Duodenal mucosa (tissue), 2 donors: ENCODE measurements at regions not wholly inside any gene's neighbourhood (a gene's known extent, or its start where the extent isn't known, plus 50 kb on each side); places are given as distances from the start of the nearest gene placed in this dataset.
"Not testable (repeated sequence)": the region's sequence is repeated elsewhere in the genome, so short reads cannot be mapped to it uniquely, and the experiment has no call there.

ENCODE experiments used
- H3K27ac ChIP-seq: one replicate; pipeline ENCODE4 v1.7.0; 2013; ENCODE audit warnings: low read depth, low read length
- H3K27me3 ChIP-seq, 2 donors: one replicate each; pipeline ENCODE4 v1.7.0; 2013; ENCODE audit warnings: low read length in 2 of 2, control low read depth in 1 of 2; ENCODE audit not compliant: insufficient read depth in 2 of 2, control insufficient read depth in 1 of 2
- H3K36me3 ChIP-seq, 2 donors: one replicate each; pipeline ENCODE4 v1.7.0; 2013; ENCODE audit warnings: low read length in 2 of 2, control low read depth in 1 of 2; ENCODE audit not compliant: insufficient read depth in 2 of 2, control insufficient read depth in 1 of 2
- H3K4me1 ChIP-seq, 2 donors: one replicate each; pipeline ENCODE4 v1.7.0; 2013; ENCODE audit warnings: low read length in 2 of 2, control low read depth in 1 of 2; ENCODE audit not compliant: insufficient read depth in 2 of 2, control insufficient read depth in 1 of 2
- H3K4me3 ChIP-seq, 2 donors: one replicate each; pipeline ENCODE4 v1.7.0; 2013; ENCODE audit warnings: low read length in 2 of 2, low read depth in 1 of 2
- H3K9ac ChIP-seq, 2 donors: one replicate each; pipeline ENCODE4 v1.7.0; 2013; ENCODE audit warnings: low read length in 2 of 2, low read depth in 1 of 2
- H3K9me3 ChIP-seq, 2 donors: one replicate each; pipeline ENCODE4 v1.7.0; 2013; ENCODE audit warnings: low read length in 2 of 2, control low read depth in 1 of 2; ENCODE audit not compliant: control insufficient read depth in 1 of 2

DNA sequence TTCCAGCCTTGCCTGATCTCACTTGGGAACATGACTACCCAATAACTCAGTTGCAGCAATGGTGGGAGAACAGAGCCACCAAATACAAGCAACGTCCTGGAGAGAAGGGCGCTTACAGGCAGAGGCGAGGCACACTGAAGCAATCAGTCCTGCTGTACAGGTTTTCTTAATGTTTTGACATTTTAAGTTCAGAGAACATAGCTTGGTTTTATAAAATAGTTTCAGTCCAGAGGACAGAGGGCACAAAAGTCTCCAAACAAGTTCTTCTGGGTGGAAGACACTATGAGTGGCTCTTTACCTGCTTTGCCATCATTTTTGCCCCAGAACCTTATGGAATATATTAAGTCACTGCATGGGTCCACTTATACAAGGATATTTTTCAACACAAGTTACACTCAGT lies 103.4 kb upstream of the KCNG1 start:
- Histone ChIP-seq H3K9ac (no peak overlapping the region), H3K27ac (no peak overlapping the region), H3K36me3 (no peaks in the 10 kb centered on the region), H3K4me3 (no peak overlapping the region), H3K9me3 (no peaks in the 10 kb centered on the region), H3K27me3 (peaks cover 0 to 5% of the 10 kb centered on the region in 2 donors), H3K4me1 (peaks cover 9 to 13% of the 10 kb centered on the region in 2 donors)

- peaks cover 14% of the 10 kb centered on the region in 2 donors for H3K4me1 ChIP-seq
- H3K36me3 ChIP-seq = no peaks in the 10 kb centered on the region
- H3K4me3 ChIP-seq = no peak overlapping the region
- H3K9ac ChIP-seq = no peak overlapping the region
- H3K9me3 ChIP-seq = no peaks in the 10 kb centered on the region
- no peak overlapping the region for H3K27ac ChIP-seq
- no peaks in the 10 kb centered on the region for H3K27me3 ChIP-seq
These were observed 102.9 kb upstream of the KCNG1 start for GRCh38 chr20:51125780-51126179.

DNA sequence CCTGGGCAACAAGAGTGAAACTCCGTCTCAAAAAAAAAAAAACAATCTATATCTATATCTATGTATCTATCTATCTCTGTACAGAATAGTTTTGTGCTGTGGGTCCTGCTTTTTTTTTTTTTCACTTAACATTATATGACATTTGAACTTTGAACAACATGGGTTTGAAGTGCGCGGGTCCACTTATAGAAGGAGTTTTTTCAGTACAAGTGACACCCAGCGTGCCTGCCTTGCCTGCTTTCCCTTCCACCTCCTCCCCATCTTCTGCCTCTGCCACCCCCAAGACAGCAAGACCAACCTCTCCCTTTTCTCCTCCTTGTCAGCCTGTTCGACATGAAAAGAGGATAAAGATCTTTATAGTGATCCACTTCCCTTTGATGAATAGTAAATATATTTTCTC lies 102.2 kb upstream of the KCNG1 start:
- H3K9ac ChIP-seq = no peak overlapping the region
- no peak overlapping the region for H3K27ac ChIP-seq
- H3K27me3 ChIP-seq = no peaks in the 10 kb centered on the region
- peaks cover 18 to 21% of the 10 kb centered on the region in 2 donors for H3K4me1 ChIP-seq
- H3K4me3 ChIP-seq = no peak overlapping the region
- no peaks in the 10 kb centered on the region for H3K36me3 ChIP-seq
- H3K9me3 ChIP-seq = no peaks in the 10 kb centered on the region

- not testable (repeated sequence) for H3K9me3 ChIP-seq, H3K4me3 ChIP-seq, H3K27ac ChIP-seq, H3K36me3 ChIP-seq, H3K9ac ChIP-seq, H3K27me3 ChIP-seq
- H3K4me1 ChIP-seq = peaks cover 14 to 25% of the 10 kb centered on the region in 2 donors
These were observed 101.0 kb upstream of the KCNG1 start for GRCh38 chr20:51123887-51124286.

DNA sequence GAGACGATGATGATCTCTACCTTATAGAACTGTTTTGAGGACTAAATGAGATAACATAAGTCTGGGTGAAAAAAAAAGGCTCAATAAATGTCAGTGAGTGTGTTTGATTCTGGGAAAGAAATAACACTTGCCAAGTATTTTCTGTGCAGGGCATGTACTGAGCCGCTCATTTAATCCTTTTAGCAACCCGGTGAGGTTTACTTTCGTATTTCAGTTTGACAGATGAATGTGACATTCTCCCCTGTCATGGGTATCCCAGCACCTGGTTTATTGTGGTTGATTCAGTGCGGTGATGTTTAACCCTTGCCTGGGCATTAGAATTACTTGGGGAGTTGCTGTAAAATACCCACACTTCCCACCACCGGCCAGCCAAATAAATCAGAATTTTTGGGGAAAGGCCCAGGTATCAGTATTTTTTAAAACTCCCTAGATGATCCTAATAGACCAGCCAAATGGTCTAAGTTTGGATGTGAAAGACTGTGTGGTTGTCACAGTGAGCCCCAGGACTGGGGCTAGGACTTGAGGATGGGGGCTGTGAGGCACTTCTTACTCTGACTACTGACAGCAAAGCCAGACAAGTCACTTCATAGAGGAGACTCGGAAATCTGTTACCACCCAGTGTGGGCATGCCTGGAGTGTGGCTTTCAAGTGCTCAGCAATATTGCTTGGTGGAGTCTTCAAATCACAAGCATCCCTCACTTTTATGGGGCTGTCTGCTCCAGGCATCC lies 100.2 kb upstream of the KCNG1 start:
- Histone ChIP-seq H3K27ac (no peak overlapping the region), H3K9me3 (no peaks in the 10 kb centered on the region), H3K4me1 (peaks cover 11 to 21% of the 10 kb centered on the region in 2 donors), H3K4me3 (no peak overlapping the region), H3K36me3 (no peaks in the 10 kb centered on the region), H3K9ac (no peak overlapping the region), H3K27me3 (no peaks in the 10 kb centered on the region)

- no peaks in the 10 kb centered on the region for H3K36me3 ChIP-seq
- peaks cover 11 to 21% of the 10 kb centered on the region in 2 donors for H3K4me1 ChIP-seq
- no peaks in the 10 kb centered on the region for H3K27me3 ChIP-seq
- H3K4me3 ChIP-seq = no peak overlapping the region
- H3K9ac ChIP-seq = no peak overlapping the region
- H3K27ac ChIP-seq = no peak overlapping the region
- H3K9me3 ChIP-seq = no peaks in the 10 kb centered on the region
These were observed 99.0 kb upstream of the KCNG1 start for GRCh38 chr20:51121901-51122412.

DNA sequence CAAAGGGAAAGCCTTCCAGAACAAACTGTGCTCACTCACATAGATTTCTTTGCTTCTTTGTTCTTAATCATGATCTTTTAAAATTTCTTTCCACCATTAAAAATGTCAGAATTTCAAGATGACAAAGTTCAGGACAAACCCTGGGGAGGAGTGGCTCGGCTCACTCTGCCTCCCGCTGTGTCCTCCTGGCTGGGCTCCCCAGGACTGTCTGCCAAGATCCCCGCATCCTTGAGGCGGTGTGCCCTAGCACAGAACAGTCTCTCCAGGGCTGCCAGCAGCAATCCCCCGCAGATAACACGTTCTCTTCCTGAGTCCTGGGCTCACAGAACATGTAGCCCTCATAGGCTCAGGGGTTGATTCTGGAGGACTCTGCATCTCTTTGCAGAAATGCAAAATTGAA lies 98.4 kb upstream of the KCNG1 start:
- Histone ChIP-seq H3K4me3 (no peak overlapping the region), H3K27ac (no peak overlapping the region), H3K9me3 (no peaks in the 10 kb centered on the region), H3K27me3 (no peaks in the 10 kb centered on the region), H3K36me3 (no peaks in the 10 kb centered on the region), H3K4me1 (peaks cover 11 to 20% of the 10 kb centered on the region in 2 donors), H3K9ac (no peak overlapping the region)

GRCh38 chr20:51120868-51121267 lies 98.0 kb upstream of the KCNG1 start:
- Histone ChIP-seq H3K4me3 (no peak overlapping the region), H3K27ac (no peak overlapping the region), H3K27me3 (no peaks in the 10 kb centered on the region), H3K4me1 (peaks cover 11 to 16% of the 10 kb centered on the region in 2 donors), H3K9me3 (no peaks in the 10 kb centered on the region), H3K36me3 (no peaks in the 10 kb centered on the region), H3K9ac (no peak overlapping the region)

DNA sequence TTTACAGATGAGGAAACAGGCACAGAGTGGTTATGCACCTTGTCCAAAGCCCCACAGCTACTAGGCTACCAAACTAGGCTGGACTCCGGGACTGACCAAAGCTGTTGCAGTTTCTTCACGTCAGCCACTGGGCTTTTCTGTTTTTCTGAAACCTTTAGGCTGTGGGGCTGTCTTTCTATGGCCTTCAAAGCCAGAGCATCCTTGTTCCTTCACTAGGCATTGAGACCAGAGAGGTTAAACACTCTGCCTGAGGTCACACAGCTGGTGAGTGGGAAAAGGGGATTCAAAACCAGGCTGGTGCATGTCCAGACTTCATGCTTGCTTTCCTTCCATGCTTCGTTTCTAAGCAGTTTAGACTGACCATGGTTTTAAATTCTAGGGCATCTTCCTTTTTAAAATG lies 97.5 kb upstream of the KCNG1 start:
- Histone ChIP-seq H3K36me3 (no peaks in the 10 kb centered on the region), H3K9me3 (no peaks in the 10 kb centered on the region), H3K4me3 (no peak overlapping the region), H3K9ac (no peak overlapping the region), H3K27me3 (no peaks in the 10 kb centered on the region), H3K27ac (no peak overlapping the region), H3K4me1 (peaks cover 11 to 14% of the 10 kb centered on the region in 2 donors)

DNA sequence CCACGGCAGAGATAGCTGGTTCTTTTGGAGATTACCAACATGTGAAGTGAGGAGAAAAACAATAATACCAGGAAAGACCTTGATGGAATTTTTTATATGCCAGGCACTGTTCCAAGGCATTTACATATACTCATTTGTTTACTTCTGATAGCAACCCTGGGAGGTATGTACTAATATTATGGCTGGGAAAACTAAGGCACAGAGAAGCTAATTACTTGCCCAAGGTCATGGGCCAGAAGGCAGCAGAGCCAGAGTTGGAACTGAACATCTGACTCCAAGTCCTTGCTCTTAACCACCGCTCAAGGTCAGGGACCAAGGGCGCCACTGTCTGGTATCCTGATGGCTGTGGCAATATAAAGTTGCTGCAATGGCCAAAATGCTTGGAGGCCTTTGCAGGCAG lies 97.0 kb upstream of the KCNG1 start:
- Histone ChIP-seq H3K4me3 (no peak overlapping the region), H3K4me1 (peaks cover 11 to 14% of the 10 kb centered on the region in 2 donors), H3K9ac (no peak overlapping the region), H3K9me3 (no peaks in the 10 kb centered on the region), H3K27ac (no peak overlapping the region), H3K36me3 (no peaks in the 10 kb centered on the region), H3K27me3 (no peaks in the 10 kb centered on the region)
